NOMO-1 treated with dmso at 0.1 percent for 144 hours (cell line): ENCODE measurements at regions not wholly inside any gene's neighbourhood (a gene's known extent, or its start where the extent isn't known, plus 50 kb on each side); places are given as distances from the start of the nearest gene placed in this dataset.
"Not testable (repeated sequence)": the region's sequence is repeated elsewhere in the genome, so short reads cannot be mapped to it uniquely, and the experiment has no call there.

Experiments
- DNase-seq: peaks from one replicate; lab custom pipeline; 2025; ENCODE audit not compliant: unreplicated experiment; lab: John Stamatoyannopoulos, UW

GRCh38 chr1:96466842-96467241, 254.7 kb upstream of the PTBP2 start:
- DNase-seq, result no peak

DNA sequence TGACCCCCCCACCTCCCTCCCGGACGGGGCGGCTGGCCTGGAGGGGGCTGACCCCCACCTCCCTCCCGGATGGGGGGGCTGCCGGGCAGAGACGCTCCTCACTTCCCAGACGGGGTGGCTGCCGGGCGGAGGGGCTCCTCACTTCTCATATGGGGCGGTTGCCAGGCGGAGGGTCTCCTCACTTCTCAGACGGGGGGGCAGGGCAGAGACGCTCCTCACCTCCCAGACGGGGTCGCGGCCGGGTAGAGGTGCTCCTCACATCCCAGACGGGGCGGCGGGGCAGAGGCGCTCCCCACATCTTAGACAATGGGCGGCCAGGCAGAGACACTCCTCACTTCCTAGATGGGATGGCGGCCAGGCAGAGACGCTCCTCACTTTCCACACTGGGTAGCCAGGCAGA, 251.9 kb upstream of the PTBP2 start:
- DNase-seq, result not testable (repeated sequence)

- DNase-seq, result no peak
Measured at GRCh38 chr1:96472471-96472870, 249.1 kb upstream of the PTBP2 start.

GRCh38 chr1:96473791-96474434, 247.7 kb upstream of the PTBP2 start:
- no peak for DNase-seq

GRCh38 chr1:96474985-96475743, 246.4 kb upstream of the PTBP2 start:
- no peak for DNase-seq

GRCh38 chr1:96475903-96476302, 245.7 kb upstream of the PTBP2 start:
- DNase-seq, result no peak

DNA sequence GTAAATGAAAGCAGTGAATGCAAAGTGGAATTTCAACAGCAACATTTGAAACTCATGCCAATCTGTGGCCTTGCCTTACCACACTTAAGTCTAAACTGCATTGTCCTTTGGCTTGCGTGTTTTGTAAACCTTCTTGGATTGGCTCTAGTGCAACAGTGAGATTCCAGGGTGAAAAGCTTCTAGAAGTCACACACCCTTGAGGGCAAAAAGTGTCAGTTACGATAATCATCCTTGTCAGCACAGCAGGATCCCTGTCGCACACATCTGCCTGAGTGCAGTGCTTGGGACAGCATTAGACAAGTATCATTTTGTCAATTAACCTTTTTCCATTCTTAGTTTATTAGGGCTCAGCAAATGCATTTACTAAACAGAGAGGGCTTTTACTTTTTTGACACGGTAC, 243.4 kb upstream of the PTBP2 start:
- no peak for DNase-seq

- no peak for DNase-seq
Measured at GRCh38 chr1:96481409-96481808, 240.2 kb upstream of the PTBP2 start.

DNA sequence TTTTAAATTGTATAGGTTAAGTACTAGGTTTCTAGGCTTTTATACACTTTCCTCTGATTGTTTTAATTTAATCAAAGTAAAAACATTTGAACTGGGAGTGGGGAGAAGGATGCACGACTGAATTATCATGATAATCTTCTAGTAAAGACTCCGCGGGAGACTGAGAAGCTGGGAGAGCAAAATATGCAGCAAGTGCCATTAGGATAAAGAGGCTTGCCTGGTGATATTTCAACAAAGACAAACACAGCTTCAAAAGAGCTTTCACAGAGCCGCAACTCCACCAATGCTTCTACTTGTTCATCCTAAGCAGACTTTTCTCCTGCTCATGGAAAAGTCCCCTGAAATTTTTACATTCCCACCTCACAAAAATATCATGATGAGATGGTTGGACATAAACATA, 239.0 kb upstream of the PTBP2 start:
- DNase-seq, result no peak

- DNase-seq, result no peak
Measured at GRCh38 chr1:96487394-96487793, 234.2 kb upstream of the PTBP2 start.

GRCh38 chr1:96487971-96488370, 233.6 kb upstream of the PTBP2 start:
- DNase-seq, result no peak

- DNase-seq, result no peak
Measured at GRCh38 chr1:96488777-96489176, 232.8 kb upstream of the PTBP2 start.

GRCh38 chr1:96492236-96492635, 229.3 kb upstream of the PTBP2 start:
- no peak for DNase-seq

- no peak for DNase-seq
Measured at GRCh38 chr1:96498744-96499340, 222.7 kb upstream of the PTBP2 start.

DNA sequence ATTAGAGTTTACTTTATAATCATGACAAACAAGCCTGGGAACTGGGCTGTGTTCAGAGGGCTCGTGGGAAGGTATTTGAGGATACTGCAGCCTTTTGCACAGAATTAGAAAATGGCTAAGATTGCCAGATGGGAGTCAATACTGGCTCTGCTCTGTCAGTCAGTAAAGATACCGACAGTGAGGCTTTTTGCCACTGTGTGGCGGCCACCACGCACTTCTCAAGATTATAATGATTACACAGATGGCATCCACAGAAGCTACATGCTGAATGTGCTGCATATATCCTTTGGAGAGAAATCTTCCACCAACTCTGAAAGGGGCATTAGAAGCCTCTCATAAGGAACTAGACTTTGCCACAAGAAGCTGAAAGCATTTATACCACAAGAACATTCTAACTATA, 213.4 kb upstream of the PTBP2 start:
- no peak for DNase-seq

GRCh38 chr1:96509339-96509738, 212.2 kb upstream of the PTBP2 start:
- no peak for DNase-seq

- DNase-seq, result no peak
Measured at GRCh38 chr1:96509951-96510350, 211.6 kb upstream of the PTBP2 start.

- no peak for DNase-seq
Measured at GRCh38 chr1:96510391-96510790, 211.2 kb upstream of the PTBP2 start.

- DNase-seq, result no peak
Measured at GRCh38 chr1:96510911-96511310, 210.7 kb upstream of the PTBP2 start.

DNA sequence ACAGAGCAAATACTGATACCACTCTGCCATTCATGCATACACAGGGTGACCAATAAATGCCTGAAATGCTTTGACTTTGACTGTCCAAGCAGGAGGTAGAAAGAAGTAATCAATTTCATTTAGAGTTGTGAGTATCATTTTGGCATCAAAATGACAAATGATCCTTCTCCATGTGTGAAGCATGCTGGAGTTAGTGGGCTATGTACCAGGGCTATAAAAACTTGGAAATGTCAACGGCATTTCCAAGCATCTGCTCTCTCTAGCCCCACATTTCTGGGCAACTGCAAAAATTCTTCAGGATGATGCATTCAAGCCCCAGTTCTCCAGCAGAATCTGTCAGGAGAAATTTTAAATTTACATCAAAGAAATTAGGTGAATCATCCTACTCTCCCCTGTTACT, 208.4 kb upstream of the PTBP2 start:
- no peak for DNase-seq

DNA sequence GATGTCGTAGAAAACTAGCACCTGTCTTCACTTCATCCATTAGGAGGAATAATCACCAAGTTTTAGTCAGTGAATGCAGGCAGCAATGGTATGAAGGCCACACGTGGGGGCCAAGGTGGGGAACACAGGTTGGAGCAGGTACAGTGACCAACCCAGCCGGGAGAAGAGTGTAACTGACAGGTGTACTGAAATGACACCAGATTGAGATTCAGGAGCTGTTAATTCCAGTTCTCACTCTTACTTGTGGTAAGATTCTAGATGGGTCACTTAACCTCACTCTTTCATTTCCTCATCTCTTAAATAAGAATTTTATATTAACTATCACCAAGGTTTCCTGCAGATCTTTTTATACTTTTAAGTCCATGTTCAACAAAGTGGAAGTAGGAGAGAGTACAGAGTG, 206.2 kb upstream of the PTBP2 start:
- no peak for DNase-seq

DNA sequence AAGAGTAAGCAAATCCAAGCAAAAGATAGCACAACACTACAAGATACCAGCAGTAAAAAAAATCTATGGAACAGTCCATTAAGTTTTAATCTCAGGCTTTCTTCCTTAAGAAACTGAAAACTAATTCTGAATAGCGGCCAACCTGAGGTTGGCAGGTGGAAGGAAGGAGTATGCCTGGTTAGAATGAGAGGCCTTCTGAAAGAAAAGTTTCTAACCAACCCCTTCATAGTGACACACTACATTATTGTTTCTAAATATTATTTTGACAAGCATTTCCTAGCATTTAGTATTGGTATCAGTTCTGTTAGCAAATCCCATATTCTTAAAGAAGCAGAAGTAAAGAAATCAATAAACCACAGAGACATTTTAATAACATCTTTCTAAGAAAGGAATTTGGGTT, 205.7 kb upstream of the PTBP2 start:
- DNase-seq, result no peak
